ENCODE measurements at regions not wholly inside any gene's neighbourhood (a gene's known extent, or its start where the extent isn't known, plus 50 kb on each side); places are given as distances from the start of the nearest gene placed in this dataset.

GRCh38 chr15:70164910-70165715, 67.4 kb upstream of the TLE3 start:
- H3K9ac ChIP-seq (ENCODE audit: low read length), result peak overlapping the region; percentile 7

GRCh38 chr15:70164156-70164900, 66.6 kb upstream of the TLE3 start:
- peaks cover 5% of the 10 kb centered on the region; the same call in 1 of the 2 replicates for H3K9me3 ChIP-seq (ENCODE audit: control insufficient read depth, insufficient read depth, low read depth, low read length)
- no peak overlapping the region for H3K27ac ChIP-seq (ENCODE audit: low read depth, low read length)
- no peaks in the 10 kb centered on the region for H3K27me3 ChIP-seq (ENCODE audit: control insufficient read depth, insufficient read depth, low read length)
- no peaks in the 10 kb centered on the region for H3K36me3 ChIP-seq (ENCODE audit: control insufficient read depth, insufficient read depth, low read length)
- peaks cover 16% of the 10 kb centered on the region; the same call in 1 of the 2 replicates for H3K4me1 ChIP-seq (ENCODE audit: control insufficient read depth, insufficient read depth, low read length)
- no peak overlapping the region for H3K4me3 ChIP-seq (ENCODE audit: low read depth, low read length)
- no peak overlapping the region for H3K9ac ChIP-seq (ENCODE audit: low read length)

More at GRCh38 chr15:70164910-70165715, 67.4 kb upstream of the TLE3 start:
- Histone ChIP-seq H3K27me3 (ENCODE audit: control insufficient read depth, insufficient read depth, low read length) (no peaks in the 10 kb centered on the region), H3K27ac (ENCODE audit: low read depth, low read length) (no peak overlapping the region), H3K9me3 (ENCODE audit: control insufficient read depth, insufficient read depth, low read depth, low read length) (peaks cover 5% of the 10 kb centered on the region; the same call in 1 of the 2 replicates), H3K36me3 (ENCODE audit: control insufficient read depth, insufficient read depth, low read length) (no peaks in the 10 kb centered on the region), H3K4me1 (ENCODE audit: control insufficient read depth, insufficient read depth, low read length) (peaks cover 17% of the 10 kb centered on the region; the same call in 1 of the 2 replicates), H3K4me3 (ENCODE audit: low read depth, low read length) (no peak overlapping the region)

GRCh38 chr15:70160803-70161565, 63.3 kb upstream of the TLE3 start:
- no peaks in the 10 kb centered on the region for H3K27me3 ChIP-seq (ENCODE audit: control insufficient read depth, insufficient read depth, low read length)

GRCh38 chr15:70160267-70160666, 62.5 kb upstream of the TLE3 start:
- Histone ChIP-seq H3K9ac (ENCODE audit: low read length) (no peak overlapping the region), H3K4me1 (ENCODE audit: control insufficient read depth, insufficient read depth, low read length) (peaks cover 5% of the 10 kb centered on the region; the same call in 1 of the 2 replicates), H3K9me3 (ENCODE audit: control insufficient read depth, insufficient read depth, low read depth, low read length) (peaks cover 5% of the 10 kb centered on the region; the same call in 1 of the 2 replicates), H3K36me3 (ENCODE audit: control insufficient read depth, insufficient read depth, low read length) (no peaks in the 10 kb centered on the region), H3K27me3 (ENCODE audit: control insufficient read depth, insufficient read depth, low read length) (no peaks in the 10 kb centered on the region), H3K27ac (ENCODE audit: low read depth, low read length) (no peak overlapping the region), H3K4me3 (ENCODE audit: low read depth, low read length) (no peak overlapping the region)

More at GRCh38 chr15:70160803-70161565, 63.3 kb upstream of the TLE3 start:
- Histone ChIP-seq H3K9me3 (ENCODE audit: control insufficient read depth, insufficient read depth, low read depth, low read length) (peaks cover 5% of the 10 kb centered on the region; the same call in 1 of the 2 replicates), H3K36me3 (ENCODE audit: control insufficient read depth, insufficient read depth, low read length) (no peaks in the 10 kb centered on the region), H3K4me3 (ENCODE audit: low read depth, low read length) (no peak overlapping the region), H3K27ac (ENCODE audit: low read depth, low read length) (no peak overlapping the region), H3K4me1 (ENCODE audit: control insufficient read depth, insufficient read depth, low read length) (peaks cover 12% of the 10 kb centered on the region; the same call in 1 of the 2 replicates), H3K9ac (ENCODE audit: low read length) (no peak overlapping the region)

GRCh38 chr15:70159713-70160009, 61.9 kb upstream of the TLE3 start:
- Histone ChIP-seq H3K36me3 (ENCODE audit: control insufficient read depth, insufficient read depth, low read length) (no peaks in the 10 kb centered on the region), H3K27me3 (ENCODE audit: control insufficient read depth, insufficient read depth, low read length) (no peaks in the 10 kb centered on the region), H3K27ac (ENCODE audit: low read depth, low read length) (no peak overlapping the region), H3K4me1 (ENCODE audit: control insufficient read depth, insufficient read depth, low read length) (peaks cover 4% of the 10 kb centered on the region; the same call in 1 of the 2 replicates), H3K9ac (ENCODE audit: low read length) (no peak overlapping the region), H3K4me3 (ENCODE audit: low read depth, low read length) (no peak overlapping the region), H3K9me3 (ENCODE audit: control insufficient read depth, insufficient read depth, low read depth, low read length) (peaks cover 5% of the 10 kb centered on the region; the same call in 1 of the 2 replicates)

GRCh38 chr15:70159001-70159712, 61.4 kb upstream of the TLE3 start:
- no peak overlapping the region for H3K9ac ChIP-seq (ENCODE audit: low read length)
- H3K4me1 ChIP-seq (ENCODE audit: control insufficient read depth, insufficient read depth, low read length), result peaks cover 9% of the 10 kb centered on the region
- H3K9me3 ChIP-seq (ENCODE audit: control insufficient read depth, insufficient read depth, low read depth, low read length), result peaks cover 2% of the 10 kb centered on the region; the same call in 1 of the 2 replicates
- H3K27ac ChIP-seq (ENCODE audit: low read depth, low read length), result no peak overlapping the region
- H3K36me3 ChIP-seq (ENCODE audit: control insufficient read depth, insufficient read depth, low read length), result no peaks in the 10 kb centered on the region
- no peaks in the 10 kb centered on the region for H3K27me3 ChIP-seq (ENCODE audit: control insufficient read depth, insufficient read depth, low read length)
- no peak overlapping the region for H3K4me3 ChIP-seq (ENCODE audit: low read depth, low read length)

- no peak overlapping the region for H3K9ac ChIP-seq (ENCODE audit: low read length)
- no peaks in the 10 kb centered on the region for H3K36me3 ChIP-seq (ENCODE audit: control insufficient read depth, insufficient read depth, low read length)
- H3K4me1 ChIP-seq (ENCODE audit: control insufficient read depth, insufficient read depth, low read length), result peaks cover 15% of the 10 kb centered on the region
- H3K9me3 ChIP-seq (ENCODE audit: control insufficient read depth, insufficient read depth, low read depth, low read length), result no peaks in the 10 kb centered on the region
- no peak overlapping the region for H3K4me3 ChIP-seq (ENCODE audit: low read depth, low read length)
- no peak overlapping the region for H3K27ac ChIP-seq (ENCODE audit: low read depth, low read length)
- no peaks in the 10 kb centered on the region for H3K27me3 ChIP-seq (ENCODE audit: control insufficient read depth, insufficient read depth, low read length)
Observed at GRCh38 chr15:70158309-70159000, 60.7 kb upstream of the TLE3 start.

- Histone ChIP-seq H3K27me3 (ENCODE audit: control insufficient read depth, insufficient read depth, low read length) (no peaks in the 10 kb centered on the region), H3K4me1 (ENCODE audit: control insufficient read depth, insufficient read depth, low read length) (peaks cover 15% of the 10 kb centered on the region), H3K9me3 (ENCODE audit: control insufficient read depth, insufficient read depth, low read depth, low read length) (no peaks in the 10 kb centered on the region), H3K36me3 (ENCODE audit: control insufficient read depth, insufficient read depth, low read length) (no peaks in the 10 kb centered on the region), H3K27ac (ENCODE audit: low read depth, low read length) (no peak overlapping the region), H3K9ac (ENCODE audit: low read length) (no peak overlapping the region), H3K4me3 (ENCODE audit: low read depth, low read length) (no peak overlapping the region)
Observed at GRCh38 chr15:70156671-70157271, 59.1 kb upstream of the TLE3 start.

- Histone ChIP-seq H3K9ac (ENCODE audit: low read length) (no peak overlapping the region), H3K4me1 (ENCODE audit: control insufficient read depth, insufficient read depth, low read length) (peaks cover 18% of the 10 kb centered on the region), H3K4me3 (ENCODE audit: low read depth, low read length) (no peak overlapping the region), H3K9me3 (ENCODE audit: control insufficient read depth, insufficient read depth, low read depth, low read length) (no peaks in the 10 kb centered on the region), H3K27ac (ENCODE audit: low read depth, low read length) (no peak overlapping the region), H3K36me3 (ENCODE audit: control insufficient read depth, insufficient read depth, low read length) (no peaks in the 10 kb centered on the region), H3K27me3 (ENCODE audit: control insufficient read depth, insufficient read depth, low read length) (no peaks in the 10 kb centered on the region)
Observed at GRCh38 chr15:70154718-70155347, 57.1 kb upstream of the TLE3 start.
